ENCODE measurements at regions not wholly inside any gene's neighbourhood (a gene's known extent, or its start where the extent isn't known, plus 50 kb on each side); places are given as distances from the start of the nearest gene placed in this dataset.
"Not testable (repeated sequence)": the region's sequence is repeated elsewhere in the genome, so short reads cannot be mapped to it uniquely, and the experiment has no call there.

GRCh38 chr22:11027064-11027463 is 4500.9 kb upstream of the OR11H1 start:
- not testable (repeated sequence) for TF ChIP-seq CTCF (IDR thresholded peaks at IDR 0.05; ENCODE audit: low read depth, low read length, poor library complexity, severe bottlenecking); EZH2phosphoT487 (IDR thresholded peaks at IDR 0.05; ENCODE audit: borderline replicate concordance, low read length)
